ENCODE measurements at regions not wholly inside any gene's neighbourhood (a gene's known extent, or its start where the extent isn't known, plus 50 kb on each side); places are given as distances from the start of the nearest gene placed in this dataset.

- Histone ChIP-seq H4K20me1 (ENCODE audit: insufficient read depth, low read length) (no peaks in the 10 kb centered on the region), H3K9ac (ENCODE audit: insufficient read depth, low read length, poor library complexity, severe bottlenecking) (no peak overlapping the region), H3K4me1 (ENCODE audit: control insufficient read depth in 1 of 2, insufficient read depth in 2 of 2, low read length in 2 of 2) (no peaks in the 10 kb centered on the region), H3K4me2 (replicated peaks; ENCODE audit: extremely low read depth, low read length, poor library complexity, severe bottlenecking) (no peak overlapping the region), H3K4me3 (replicated peaks in 1 of 3; ENCODE audit: low read depth in 2 of 3, low read length in 3 of 3) (no peak overlapping the region), H3K9me3 (replicated peaks in 1 of 2; ENCODE audit: control insufficient read depth in 1 of 2, insufficient read depth in 1 of 2, low read length in 2 of 2) (no peaks in the 10 kb centered on the region), H3K36me3 (replicated peaks in 1 of 2; ENCODE audit: control insufficient read depth in 1 of 2, insufficient read depth in 2 of 2, low read length in 2 of 2) (no peaks in the 10 kb centered on the region), H3K79me2 (ENCODE audit: insufficient read depth, low read length) (no peaks in the 10 kb centered on the region), H3K27me3 (ENCODE audit: control insufficient read depth in 2 of 2, insufficient read depth in 2 of 2, low read length in 2 of 2) (no peaks in the 10 kb centered on the region), H2AFZ (ENCODE audit: insufficient read depth, low read depth, low read length, poor library complexity, severe bottlenecking) (no peak overlapping the region), H3K27ac (ENCODE audit: low read depth in 1 of 2, low read length in 2 of 2) (no peak overlapping the region)
- DNase-seq: no peak
- Mint-ChIP-seq H3K4me1 (no peaks in the 10 kb centered on the region), H3K27me3 (ENCODE audit: low read depth in 3 of 3) (peaks cover 1 to 6% (median 2%) of the 10 kb centered on the region in 3 donors), H3K27ac (no peak overlapping the region), H3K9me3 (peaks cover 0 to 2% (median 1%) of the 10 kb centered on the region in 7 donors), H3K4me3 (no peak overlapping the region), H3K36me3 (no peaks in the 10 kb centered on the region)
- intact Hi-C loops (cut with micrococcal nuclease): no loop called here
- TF ChIP-seq, protein P1, sequence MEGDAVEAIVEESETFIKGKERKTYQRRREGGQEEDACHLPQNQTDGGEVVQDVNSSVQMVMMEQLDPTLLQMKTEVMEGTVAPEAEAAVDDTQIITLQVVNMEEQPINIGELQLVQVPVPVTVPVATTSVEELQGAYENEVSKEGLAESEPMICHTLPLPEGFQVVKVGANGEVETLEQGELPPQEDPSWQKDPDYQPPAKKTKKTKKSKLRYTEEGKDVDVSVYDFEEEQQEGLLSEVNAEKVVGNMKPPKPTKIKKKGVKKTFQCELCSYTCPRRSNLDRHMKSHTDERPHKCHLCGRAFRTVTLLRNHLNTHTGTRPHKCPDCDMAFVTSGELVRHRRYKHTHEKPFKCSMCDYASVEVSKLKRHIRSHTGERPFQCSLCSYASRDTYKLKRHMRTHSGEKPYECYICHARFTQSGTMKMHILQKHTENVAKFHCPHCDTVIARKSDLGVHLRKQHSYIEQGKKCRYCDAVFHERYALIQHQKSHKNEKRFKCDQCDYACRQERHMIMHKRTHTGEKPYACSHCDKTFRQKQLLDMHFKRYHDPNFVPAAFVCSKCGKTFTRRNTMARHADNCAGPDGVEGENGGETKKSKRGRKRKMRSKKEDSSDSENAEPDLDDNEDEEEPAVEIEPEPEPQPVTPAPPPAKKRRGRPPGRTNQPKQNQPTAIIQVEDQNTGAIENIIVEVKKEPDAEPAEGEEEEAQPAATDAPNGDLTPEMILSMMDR (IDR thresholded peaks at IDR 0.05): no peak
- 100% methylated on average over 2 of the region's 5 CpGs for WGBS (ENCODE audit: insufficient coverage)
These were observed 264.9 kb downstream of the TSN start for GRCh38 chr2:122020377-122020776.

- no peak for DNase-seq
- Histone ChIP-seq H3K27me3 (ENCODE audit: control insufficient read depth in 2 of 2, insufficient read depth in 2 of 2, low read length in 2 of 2) (no peaks in the 10 kb centered on the region), H3K4me2 (replicated peaks; ENCODE audit: extremely low read depth, low read length, poor library complexity, severe bottlenecking) (no peak overlapping the region), H3K79me2 (ENCODE audit: insufficient read depth, low read length) (no peaks in the 10 kb centered on the region), H3K4me3 (replicated peaks in 1 of 3; ENCODE audit: low read depth in 2 of 3, low read length in 3 of 3) (no peak overlapping the region), H3K27ac (ENCODE audit: low read depth in 1 of 2, low read length in 2 of 2) (no peak overlapping the region), H4K20me1 (ENCODE audit: insufficient read depth, low read length) (no peaks in the 10 kb centered on the region), H3K9me3 (replicated peaks in 1 of 2; ENCODE audit: control insufficient read depth in 1 of 2, insufficient read depth in 1 of 2, low read length in 2 of 2) (no peaks in the 10 kb centered on the region), H3K9ac (ENCODE audit: insufficient read depth, low read length, poor library complexity, severe bottlenecking) (no peak overlapping the region), H3K36me3 (replicated peaks in 1 of 2; ENCODE audit: control insufficient read depth in 1 of 2, insufficient read depth in 2 of 2, low read length in 2 of 2) (no peaks in the 10 kb centered on the region), H3K4me1 (ENCODE audit: control insufficient read depth in 1 of 2, insufficient read depth in 2 of 2, low read length in 2 of 2) (no peaks in the 10 kb centered on the region), H2AFZ (ENCODE audit: insufficient read depth, low read depth, low read length, poor library complexity, severe bottlenecking) (no peak overlapping the region)
- TF ChIP-seq, protein P1 (IDR thresholded peaks at IDR 0.05): no peak
- Mint-ChIP-seq H3K4me3 (no peak overlapping the region), H3K27me3 (ENCODE audit: low read depth in 3 of 3) (peaks cover 1 to 6% (median 2%) of the 10 kb centered on the region in 3 donors), H3K36me3 (no peaks in the 10 kb centered on the region), H3K9me3 (peaks cover 0 to 3% (median 0%) of the 10 kb centered on the region in 7 donors), H3K27ac (no peak overlapping the region), H3K4me1 (no peaks in the 10 kb centered on the region)
- 100% methylated on average over 3 of the region's 4 CpGs for WGBS (ENCODE audit: insufficient coverage)
- intact Hi-C loops (cut with micrococcal nuclease): no loop called here
These were observed 266.5 kb downstream of the TSN start for GRCh38 chr2:122021941-122022340.
